ENCODE measurements at regions not wholly inside any gene's neighbourhood (a gene's known extent, or its start where the extent isn't known, plus 50 kb on each side); places are given as distances from the start of the nearest gene placed in this dataset.
"Not testable (repeated sequence)": the region's sequence is repeated elsewhere in the genome, so short reads cannot be mapped to it uniquely, and the experiment has no call there.

DNA sequence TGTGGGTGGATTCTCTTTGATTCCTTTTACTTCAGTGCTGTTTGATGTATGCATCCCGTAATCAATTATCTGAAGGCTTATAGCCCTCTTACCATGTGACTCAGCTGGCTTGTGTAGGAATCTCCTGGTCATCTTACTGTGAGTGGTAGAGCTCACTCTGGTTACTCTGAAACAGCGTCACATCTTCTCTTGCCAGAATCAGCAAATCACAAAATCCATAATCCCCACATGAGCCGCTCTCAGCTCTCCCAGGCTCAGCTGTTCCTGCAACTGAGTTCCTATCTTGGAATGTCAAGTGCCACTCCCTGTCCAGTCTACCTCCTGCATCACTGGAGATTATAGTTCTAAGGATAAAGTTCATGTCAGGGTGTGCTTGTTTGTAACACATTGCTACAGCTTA lies 278.0 kb downstream of the FBXO8 start:
- no peak for DNase-seq

DNA sequence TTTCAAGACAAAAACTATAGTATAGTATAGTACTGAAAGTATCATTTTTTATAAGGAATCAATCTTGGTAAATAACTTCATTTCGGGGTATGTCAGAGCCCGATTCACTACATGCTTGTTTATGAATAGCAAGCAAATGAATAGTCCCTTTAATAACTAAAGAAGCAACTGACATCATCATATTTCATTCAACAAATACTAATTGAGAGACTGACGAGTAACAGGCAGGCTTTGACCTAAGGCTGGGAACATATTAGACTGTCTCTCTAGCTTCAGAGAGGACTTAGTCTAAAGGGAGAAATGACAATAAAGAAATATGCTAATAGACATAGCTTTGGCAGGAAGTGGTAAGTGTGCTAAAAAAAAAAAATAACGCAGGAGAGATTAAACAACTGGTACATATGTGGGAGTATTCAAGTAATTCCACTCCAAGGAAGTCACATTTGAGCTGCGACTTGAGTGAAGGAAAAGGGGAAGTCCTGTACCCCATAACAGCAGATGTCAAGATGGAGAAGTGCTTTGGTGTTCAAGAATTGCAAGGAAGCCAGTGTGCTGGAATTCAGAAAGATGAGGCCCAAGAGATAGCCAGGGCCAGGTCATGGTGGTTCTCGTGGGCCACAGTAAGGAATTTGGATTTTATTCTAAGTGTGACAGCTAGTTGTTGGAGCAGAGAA lies 284.9 kb downstream of the FBXO8 start:
- no peak for DNase-seq

DNA sequence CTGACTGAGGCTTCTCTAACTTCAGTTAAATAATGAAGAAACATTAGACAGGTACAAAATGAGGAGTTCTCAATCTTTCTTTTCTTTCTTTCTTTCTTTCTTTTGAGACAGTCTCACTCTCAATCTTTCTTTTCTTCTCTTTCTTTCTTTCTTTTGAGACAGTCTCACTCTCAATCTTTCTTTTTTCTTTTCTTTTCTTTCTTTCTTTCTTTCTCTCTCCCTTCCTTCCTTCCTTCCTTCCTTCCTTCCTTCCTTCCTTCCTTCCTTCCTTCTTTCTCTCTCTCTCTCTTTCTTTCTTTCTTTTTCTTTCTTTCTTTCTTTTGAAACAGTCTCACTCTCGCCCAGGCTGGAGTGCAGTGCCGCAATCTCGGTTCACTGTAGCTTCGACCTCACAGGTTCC lies 287.7 kb downstream of the FBXO8 start:
- not testable (repeated sequence) for DNase-seq

DNA sequence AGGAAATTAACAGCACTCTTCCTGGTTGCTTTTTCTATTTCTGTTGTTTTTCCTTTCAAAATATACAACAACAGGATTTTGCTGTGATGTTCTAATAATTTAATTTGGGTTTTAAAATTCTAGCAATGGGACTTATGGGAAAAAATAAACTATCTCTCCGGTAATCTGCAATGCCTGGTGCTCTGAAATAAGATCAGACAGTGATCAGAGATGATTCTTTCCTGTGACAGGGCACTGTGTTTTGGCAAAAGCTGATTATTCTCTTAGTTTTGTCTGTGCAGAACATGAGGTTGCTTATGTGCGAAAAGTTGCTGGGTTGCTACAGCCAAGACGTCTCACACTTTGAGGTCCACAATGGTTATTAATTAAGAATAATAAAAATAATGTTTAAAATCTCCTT lies 291.7 kb downstream of the FBXO8 start:
- DNase-seq: no peak

DNA sequence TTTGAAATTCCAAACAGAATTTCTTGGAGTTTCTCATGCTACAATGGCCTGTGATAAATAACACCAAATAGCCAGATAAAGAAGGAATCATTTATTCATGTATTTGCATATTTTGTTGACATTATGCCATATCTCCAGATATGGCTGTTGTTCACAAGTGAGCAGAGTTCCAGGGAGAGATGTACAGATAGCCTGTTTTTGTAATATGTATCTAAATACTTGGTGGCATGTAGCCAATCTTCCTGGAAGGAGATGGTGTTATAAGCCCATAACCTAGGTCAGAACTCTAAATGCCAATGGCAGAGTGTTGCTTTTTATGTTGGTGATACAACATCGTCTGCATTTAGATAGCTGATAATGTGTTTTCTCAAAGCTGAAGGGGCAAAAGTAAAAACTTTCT lies 292.2 kb downstream of the FBXO8 start:
- DNase-seq: no peak

DNA sequence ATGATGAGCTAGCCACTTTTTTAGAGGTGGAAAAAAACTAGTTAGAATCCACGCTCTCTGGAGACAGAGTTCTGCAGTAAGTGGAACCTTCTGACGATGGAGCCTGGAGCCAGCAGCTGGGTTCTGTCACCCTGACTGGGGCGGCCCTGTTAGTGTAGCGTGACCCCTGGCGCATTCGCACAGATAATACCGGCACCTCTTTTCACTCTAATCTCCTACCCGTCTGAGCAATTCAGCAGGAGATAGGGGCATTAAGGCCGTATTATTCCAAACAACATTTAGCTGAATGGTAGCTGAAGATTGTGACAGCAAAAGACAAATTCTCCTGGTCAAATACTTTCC lies 292.6 kb downstream of the FBXO8 start:
- no peak for DNase-seq

DNA sequence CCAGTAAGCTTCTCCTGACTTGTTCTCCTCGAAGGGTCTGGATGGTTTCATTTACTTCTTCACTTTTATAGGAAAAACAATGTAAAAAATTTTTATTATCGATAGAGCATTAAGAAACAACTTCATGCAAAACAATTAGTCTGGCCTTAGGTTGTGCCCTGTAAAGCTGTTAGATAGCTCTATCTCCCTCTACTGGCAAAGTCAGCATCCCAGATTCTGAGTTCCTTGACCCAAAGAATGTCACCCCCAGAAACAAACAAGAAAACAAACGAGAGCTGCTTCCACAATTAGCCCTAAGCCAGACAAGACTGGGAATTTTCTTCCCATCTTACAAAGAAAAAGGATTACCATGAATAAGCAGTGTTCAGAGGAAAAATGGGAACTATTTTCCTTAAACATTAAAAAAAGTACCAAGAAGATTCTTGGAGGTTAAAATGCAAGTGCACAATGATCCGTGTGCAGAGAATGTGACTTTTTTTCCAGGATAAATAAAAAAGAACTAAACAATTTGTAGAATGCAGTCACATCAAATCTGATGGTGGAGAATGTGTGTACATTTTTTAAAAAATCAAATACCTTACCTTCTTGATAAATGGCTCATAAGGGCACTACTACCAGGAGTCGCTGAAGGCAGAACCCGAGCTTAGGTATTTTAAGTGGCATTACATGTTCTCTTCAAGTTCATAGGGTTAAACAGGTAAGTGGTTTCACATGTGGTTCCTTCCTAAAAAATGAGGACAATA lies 293.2 kb downstream of the FBXO8 start:
- no peak for DNase-seq

DNA sequence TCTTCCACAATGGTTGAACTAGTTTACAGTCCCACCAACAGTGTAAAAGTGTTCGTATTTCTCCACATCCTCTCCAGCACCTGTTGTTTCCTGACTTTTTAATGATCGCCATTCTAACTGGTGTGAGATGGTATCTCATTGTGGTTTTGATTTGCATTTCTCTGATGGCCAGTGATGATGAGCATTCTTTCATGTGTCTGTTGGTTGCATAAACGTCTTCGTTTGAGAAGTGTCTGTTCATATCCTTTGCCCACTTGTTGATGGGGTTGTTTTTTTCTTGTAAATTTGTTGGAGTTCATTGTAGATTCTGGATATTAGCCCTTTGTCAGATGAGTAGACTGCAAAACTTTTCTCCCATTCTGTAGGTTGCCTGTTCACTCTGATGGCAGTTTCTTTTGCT lies 319.9 kb downstream of the FBXO8 start:
- not testable (repeated sequence) for DNase-seq

DNA sequence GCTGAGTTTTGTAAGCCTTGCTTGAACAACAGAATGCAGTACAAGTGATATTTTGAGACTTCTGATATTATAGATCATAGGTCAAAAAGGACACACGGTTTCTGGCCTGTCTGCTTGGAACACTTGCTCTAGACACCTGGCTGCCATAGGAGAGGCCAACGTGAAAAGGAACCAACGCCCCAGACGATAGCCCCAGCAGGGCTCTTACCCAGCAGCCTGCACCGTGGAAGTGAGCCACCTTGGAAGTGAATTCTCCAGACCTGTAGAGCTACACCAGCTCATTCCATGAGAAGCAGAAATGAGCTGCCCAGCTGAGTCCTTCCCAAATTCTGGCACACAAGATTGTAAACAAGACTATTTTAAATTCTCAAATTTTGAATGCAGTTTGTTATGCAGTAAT lies 323.1 kb downstream of the FBXO8 start:
- DNase-seq: no peak

DNA sequence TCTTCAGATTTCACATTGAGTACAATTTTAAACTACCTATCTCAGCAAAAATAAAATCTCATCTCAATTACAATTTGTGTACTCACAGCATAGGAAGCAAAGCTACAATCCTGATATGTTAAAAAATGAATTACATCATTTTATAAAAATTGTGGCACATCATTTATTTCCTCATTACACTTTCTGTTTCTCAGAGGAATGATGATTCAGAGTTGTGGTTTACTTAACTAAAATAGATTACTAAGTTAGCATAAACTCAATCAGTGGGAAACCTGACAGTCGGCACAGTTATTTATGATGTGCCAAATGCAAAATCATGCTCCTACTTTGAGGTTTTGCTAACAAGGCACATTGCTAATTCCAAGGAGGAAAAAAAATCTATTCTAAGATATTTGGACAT lies 325.0 kb downstream of the FBXO8 start:
- no peak for DNase-seq

DNA sequence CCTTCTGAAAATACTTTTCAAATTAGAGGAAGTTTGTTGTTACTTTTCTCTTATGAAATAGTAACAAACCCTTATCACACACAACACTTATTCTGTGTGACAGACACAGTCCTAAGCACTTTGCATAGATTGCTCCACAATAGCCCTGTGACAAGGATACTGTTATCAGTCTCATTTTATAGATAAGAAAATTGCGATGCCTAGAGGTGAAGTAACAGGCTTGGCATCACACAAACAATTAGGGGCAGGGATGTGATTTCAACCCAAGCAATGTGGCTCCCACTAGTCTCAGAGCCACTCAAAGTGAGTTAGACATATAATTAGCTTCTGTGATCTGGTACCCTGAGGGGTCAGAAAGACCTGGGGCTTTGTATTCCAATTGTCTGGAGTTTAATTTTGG lies 339.9 kb downstream of the FBXO8 start:
- DNase-seq: no peak

DNA sequence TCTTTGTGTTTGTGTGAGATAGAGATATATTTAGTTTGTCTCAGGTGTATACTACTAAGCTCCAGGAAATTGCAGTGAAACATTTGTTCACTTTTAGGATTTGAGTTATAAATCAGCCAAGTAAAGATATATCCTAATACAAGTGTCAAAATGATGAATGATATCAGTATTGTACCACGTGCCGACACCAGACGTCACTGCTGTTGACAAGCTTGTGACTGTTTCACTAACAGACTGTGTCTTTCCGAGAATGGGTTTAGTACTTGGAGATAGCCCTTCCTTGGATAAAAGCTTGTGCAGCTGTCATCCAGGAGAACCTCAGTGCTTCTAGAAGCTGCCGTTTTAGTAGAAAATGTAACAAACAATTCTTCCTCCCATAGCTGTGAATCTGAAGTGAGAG lies 343.3 kb downstream of the FBXO8 start:
- DNase-seq: no peak

DNA sequence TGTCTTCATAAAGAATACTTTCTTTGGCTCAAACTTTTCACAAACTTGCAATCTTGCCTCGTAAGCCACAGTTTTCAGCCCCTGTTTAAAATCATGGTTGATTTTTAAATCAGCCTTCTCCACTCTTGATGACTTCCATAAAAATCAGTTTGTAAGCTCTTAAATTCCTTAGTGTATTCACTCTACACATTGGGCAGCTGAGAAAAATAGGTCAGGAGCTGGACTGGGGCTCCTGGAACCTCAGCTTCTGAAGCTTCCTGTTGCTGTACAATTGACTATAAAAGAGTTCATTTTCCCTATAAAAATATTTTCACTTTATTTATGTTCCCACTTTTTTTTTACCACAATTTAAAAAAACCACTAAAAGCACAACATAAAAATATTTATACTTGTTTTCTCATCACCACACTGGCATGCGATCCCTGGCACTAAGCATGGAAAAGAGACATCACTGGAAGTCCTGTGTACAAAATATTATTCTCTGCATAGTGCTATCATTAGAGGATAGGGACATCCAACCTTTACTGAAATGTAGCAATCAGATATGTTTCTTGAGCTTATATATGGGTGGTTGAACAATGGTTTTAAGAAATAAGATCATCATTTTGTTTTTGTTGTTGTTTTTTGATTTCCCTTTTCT lies 345.7 kb downstream of the FBXO8 start:
- no peak for DNase-seq

DNA sequence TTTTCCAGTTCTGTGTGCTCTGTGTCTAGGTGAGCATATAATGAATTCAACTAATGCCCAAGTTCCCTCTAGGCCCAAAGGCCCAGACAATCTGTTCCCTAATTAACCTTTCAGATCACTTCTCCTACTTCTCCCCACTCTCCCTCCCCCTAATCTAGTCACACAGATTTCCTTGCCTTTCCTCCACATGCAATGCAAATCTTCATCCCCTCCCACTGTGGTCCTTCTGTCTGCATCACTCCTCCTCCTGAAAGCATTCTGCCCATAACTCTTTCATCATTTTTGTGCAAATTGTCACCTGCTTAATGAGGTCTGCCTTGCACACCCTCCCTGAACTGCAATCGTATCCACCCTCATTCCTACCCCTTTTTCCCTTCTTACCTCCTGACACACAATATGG lies 346.6 kb downstream of the FBXO8 start:
- no peak for DNase-seq

DNA sequence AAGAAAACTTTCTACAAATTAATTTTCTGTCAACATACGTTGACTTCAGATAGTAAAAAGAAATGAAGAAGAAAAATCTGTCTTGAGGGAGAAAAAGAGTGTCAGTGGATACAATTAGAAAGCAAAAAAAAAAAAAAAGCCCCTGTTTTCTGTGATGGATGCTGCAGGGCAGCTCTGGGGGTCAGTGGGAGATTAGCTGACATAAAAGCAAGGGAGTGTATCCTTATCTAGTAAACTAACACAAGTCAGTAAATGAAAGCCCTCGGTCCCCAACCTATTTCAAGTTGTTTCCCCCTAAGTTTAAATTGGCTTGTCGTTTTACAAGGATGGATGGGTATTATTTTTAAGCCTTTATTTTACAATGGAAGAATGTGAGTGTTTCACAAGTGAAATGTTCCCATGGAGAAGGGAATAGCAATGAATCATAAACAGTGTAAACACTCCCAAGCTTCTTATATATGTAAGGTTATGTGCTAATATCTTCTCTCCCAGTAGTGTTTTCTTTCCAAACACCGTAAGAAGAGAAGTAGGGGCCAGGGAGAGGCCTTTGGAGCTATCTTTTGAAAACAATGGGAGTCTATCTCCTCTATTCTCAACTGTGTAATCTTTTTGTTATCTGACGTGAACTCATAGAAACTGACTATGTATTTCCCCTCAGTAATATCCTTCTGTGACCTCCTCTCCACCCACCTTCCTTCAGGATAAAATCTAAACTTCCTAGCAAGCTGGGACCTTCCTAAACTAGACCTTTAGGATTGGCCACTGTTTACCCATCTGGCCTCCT lies 347.7 kb downstream of the FBXO8 start:
- no peak for DNase-seq

DNA sequence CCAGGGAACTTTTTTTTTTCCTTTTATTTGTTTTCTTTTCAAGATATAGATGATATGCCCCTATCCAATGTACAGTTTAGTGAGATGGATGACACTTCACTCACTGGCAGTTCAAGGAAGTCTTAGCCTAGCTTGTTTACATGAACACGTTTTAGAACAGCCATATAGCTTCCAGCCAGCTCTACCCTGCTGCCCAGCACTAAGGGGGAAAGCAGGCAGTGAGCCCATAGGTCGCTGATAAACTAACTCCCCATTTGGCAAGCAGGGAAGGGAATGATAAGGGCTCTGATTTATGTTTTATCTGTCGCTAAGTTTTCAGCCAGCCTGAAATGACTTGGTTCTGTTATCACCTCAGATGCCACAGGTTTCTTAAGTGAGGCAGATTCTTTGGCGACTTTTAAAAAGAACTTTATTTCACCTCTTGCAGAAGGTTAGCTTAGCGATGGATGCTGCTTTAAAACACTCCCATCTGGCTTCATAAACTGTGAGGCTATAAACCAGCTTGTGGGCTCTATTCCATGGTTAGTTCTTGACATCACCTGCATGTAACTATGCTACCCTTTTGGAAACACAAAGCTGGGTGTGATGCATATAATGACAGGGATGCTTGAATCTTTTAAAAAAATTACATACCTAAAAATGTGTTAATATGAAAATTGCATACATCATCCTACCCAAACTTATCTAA lies 348.4 kb downstream of the FBXO8 start:
- DNase-seq: no peak

DNA sequence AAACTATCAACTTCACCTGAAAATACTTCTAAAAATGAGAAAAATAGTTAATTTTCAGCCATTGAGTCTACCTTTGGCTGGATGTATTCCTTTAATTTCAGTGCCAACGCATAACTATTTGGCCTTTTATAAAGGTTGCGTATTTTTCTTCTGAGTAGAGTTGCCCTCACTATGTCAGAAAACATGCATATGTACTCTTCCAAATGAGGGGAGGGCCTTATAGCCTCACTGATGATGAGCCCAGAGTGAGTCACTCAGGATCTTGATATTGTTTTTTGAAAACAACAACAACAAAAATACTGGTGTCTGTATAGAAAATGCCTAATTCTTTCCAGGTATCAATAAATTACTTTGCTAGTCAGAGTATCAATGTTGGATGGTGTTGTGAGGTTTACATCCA lies 349.3 kb downstream of the FBXO8 start:
- no peak for DNase-seq

DNA sequence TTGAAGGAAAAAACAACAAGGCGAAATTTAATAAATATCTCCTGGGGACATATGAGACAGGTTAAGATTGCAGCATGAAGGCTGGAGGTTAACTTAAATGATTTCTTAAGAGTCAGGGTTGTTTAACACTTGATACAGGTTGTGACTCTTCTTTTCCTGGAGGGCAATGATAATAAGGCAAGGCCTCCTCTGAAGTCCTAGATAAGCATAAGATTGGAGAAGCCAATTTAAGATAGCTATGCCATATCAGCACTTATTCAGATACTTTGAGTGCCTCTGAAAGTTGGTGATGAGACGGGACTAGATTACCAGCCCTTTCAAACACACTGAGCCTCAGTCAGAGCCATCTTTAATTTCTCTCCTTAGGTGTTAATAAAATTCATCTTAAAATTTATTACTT lies 350.8 kb downstream of the FBXO8 start:
- no peak for DNase-seq

DNA sequence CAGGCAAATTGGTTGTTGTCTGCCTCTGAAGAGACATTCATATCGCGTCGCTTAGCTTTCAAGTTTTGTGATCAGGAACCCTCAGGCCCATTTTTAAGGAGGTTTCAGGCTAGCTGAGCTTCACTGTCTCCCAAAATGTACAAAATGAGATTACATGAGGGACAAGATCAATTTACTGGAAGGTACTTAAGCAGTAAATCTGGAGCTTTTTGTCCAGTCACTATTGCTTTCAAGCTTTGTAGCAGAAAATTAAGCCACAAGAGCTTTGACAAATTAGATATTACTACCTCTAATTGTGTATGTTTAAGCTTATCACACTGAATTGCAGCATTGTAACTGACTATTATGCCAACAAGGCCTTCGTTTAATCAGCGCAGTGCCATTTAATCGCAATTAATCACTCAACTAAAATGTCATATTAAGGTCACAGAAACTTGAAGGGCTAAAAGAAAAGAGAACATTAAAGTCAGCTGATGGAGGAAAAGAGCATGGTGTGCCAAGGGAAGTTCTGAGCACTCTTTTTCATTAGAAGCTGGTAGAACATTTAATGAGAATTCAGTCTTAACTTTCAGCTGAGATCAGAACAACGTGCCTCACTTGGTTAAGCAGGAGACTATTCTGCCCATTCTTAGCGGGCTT lies 353.0 kb downstream of the FBXO8 start:
- DNase-seq: no peak

DNA sequence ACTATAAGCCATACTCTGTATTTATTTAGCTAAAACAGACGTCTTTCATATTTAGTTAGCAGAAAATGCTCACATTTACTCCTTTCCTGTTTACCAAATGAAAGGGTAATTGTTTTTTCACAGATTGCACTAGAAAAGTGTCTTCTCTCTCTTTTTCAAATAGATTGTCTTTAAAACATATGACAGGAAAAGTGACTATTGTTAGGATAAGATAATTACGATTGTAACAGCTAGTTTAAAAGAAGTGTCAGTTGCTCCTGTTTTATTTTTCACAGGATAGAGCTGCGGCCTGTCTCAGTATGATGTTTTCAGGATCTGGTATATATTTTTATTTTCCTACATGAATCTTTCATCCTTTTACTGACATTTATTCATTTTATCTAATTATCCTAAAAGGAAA lies 353.5 kb downstream of the FBXO8 start:
- DNase-seq: no peak

DNA sequence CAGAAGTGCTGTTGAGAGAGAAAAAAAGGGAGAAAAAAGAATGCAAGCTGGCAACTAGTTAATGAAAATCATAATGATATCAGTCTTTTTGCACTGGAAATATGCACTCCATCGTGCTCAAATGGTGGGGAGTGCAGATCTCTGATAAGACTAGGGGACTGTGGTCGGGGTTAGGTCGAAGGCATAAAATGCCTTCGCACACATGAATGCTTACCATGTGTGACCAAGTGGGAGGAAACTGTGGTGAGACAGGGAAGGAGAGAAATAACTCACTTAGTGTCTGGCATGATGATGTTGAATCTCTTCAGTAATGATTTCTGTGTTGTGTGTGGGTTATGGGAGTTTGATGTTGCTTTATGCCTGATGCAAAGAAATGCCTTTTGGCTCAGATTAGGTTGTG lies 358.9 kb downstream of the FBXO8 start:
- DNase-seq: no peak

DNA sequence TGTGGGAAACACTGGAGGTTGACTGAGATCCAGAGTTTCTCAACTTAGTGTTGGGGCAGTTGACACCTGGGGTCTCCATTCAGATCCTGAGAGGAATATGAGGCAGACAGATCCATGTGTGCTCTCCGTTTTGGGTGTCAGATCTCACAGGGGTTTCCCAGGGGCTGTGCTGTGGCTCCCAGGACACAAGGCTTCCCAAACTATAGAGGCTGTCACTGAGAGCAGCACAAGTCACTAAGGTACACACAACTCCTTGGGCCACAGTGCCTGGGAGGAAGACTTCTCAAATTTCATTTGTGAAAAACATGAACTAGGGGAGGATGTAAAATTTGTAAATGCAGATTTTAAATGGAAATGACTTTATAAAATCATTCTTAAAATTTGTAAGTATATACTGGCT lies 363.6 kb downstream of the FBXO8 start:
- DNase-seq: no peak

DNA sequence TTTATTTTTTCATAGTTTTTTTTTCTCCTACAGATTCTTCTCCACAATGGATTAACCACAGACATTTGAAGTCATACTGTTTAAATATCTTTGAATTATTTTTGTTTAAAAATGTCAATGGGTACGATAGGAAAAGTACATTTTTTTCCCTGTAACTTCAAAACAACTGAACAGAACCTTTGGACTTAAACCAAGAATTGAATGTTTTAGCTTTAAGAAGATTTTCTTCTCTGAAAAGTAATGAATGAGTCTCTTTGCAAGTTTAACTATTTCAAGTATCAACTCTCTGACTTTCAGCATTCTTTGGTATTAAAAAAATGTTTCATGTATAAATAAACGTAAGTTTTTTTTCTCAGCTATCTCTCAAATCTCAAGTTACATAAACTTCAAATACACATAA lies 364.3 kb downstream of the FBXO8 start:
- DNase-seq: no peak

Measured in CD4-positive, alpha-beta T cell treated with Interleukin-12 subunit alpha and Interleukin-12 subunit beta, for 1 hour (primary cell).